ENCODE measurements at regions not wholly inside any gene's neighbourhood (a gene's known extent, or its start where the extent isn't known, plus 50 kb on each side); places are given as distances from the start of the nearest gene placed in this dataset.

GRCh38 chr5:120304663-120305062 is 159.4 kb upstream of the PRR16 start:
- H3K79me2 ChIP-seq (ENCODE audit: control insufficient read depth, insufficient read depth, low read length) = no peaks in the 10 kb centered on the region
- TF ChIP-seq CTCF (conservative IDR thresholded peaks at IDR 0.05 in 1 of 2, IDR thresholded peaks at IDR 0.05 in 1 of 2; ENCODE audit: low read depth in 1 of 2, low read length in 2 of 2) = no peak
- no peak for TF ChIP-seq EZH2 (IDR thresholded peaks at IDR 0.05; ENCODE audit: low read length, missing control alignments)
- peak; percentile 55 to 89 for DNase-seq (ENCODE audit: low read depth in 2 of 2)
- no peaks in the 10 kb centered on the region for H3K36me3 ChIP-seq (ENCODE audit: control insufficient read depth, insufficient read depth, low read length)
- H4K20me1 ChIP-seq (ENCODE audit: control insufficient read depth, extremely low read depth, insufficient read depth, low read length) = no peaks in the 10 kb centered on the region
- no peak overlapping the region for H3K4me3 ChIP-seq (replicated peaks in 1 of 4; ENCODE audit: control extremely low read depth in 1 of 4, insufficient read depth in 1 of 4, low read depth in 3 of 4, low read length in 4 of 4)
- H3K4me1 ChIP-seq (ENCODE audit: control insufficient read depth, extremely low read depth, insufficient read depth, low read length) = peaks cover 4% of the 10 kb centered on the region
- H3K27me3 ChIP-seq (ENCODE audit: control insufficient read depth, insufficient read depth, low read length) = no peaks in the 10 kb centered on the region
- no peak overlapping the region for H3K9ac ChIP-seq (ENCODE audit: insufficient read depth, low read length)
- no peak overlapping the region for H2AFZ ChIP-seq (ENCODE audit: low read length)
- H3K27ac ChIP-seq (ENCODE audit: insufficient read depth, low read length) = no peak overlapping the region
- no peak overlapping the region for H3K4me2 ChIP-seq (ENCODE audit: extremely low read depth, insufficient read depth, low read length)
- H3K9me3 ChIP-seq (ENCODE audit: control insufficient read depth, insufficient read depth, low read depth, low read length) = no peaks in the 10 kb centered on the region

- no peaks in the 10 kb centered on the region for H3K36me3 ChIP-seq (ENCODE audit: control insufficient read depth, insufficient read depth, low read length)
- H3K4me3 ChIP-seq (replicated peaks in 1 of 4; ENCODE audit: control extremely low read depth in 1 of 4, insufficient read depth in 1 of 4, low read depth in 3 of 4, low read length in 4 of 4) = no peak overlapping the region
- no peaks in the 10 kb centered on the region for H3K27me3 ChIP-seq (ENCODE audit: control insufficient read depth, insufficient read depth, low read length)
- H2AFZ ChIP-seq (ENCODE audit: low read length) = peak overlapping the region; percentile 16
- H3K27ac ChIP-seq (ENCODE audit: insufficient read depth, low read length) = no peak overlapping the region
- H3K9me3 ChIP-seq (ENCODE audit: control insufficient read depth, insufficient read depth, low read depth, low read length) = no peaks in the 10 kb centered on the region
- H3K79me2 ChIP-seq (ENCODE audit: control insufficient read depth, insufficient read depth, low read length) = no peaks in the 10 kb centered on the region
- no peak overlapping the region for H3K9ac ChIP-seq (ENCODE audit: insufficient read depth, low read length)
- no peak for DNase-seq (ENCODE audit: low read depth in 2 of 2)
- TF ChIP-seq CTCF (conservative IDR thresholded peaks at IDR 0.05 in 1 of 2, IDR thresholded peaks at IDR 0.05 in 1 of 2; ENCODE audit: low read depth in 1 of 2, low read length in 2 of 2) = no peak
- TF ChIP-seq EZH2 (IDR thresholded peaks at IDR 0.05; ENCODE audit: low read length, missing control alignments) = no peak
- peaks cover 4% of the 10 kb centered on the region for H3K4me1 ChIP-seq (ENCODE audit: control insufficient read depth, extremely low read depth, insufficient read depth, low read length)
- no peaks in the 10 kb centered on the region for H4K20me1 ChIP-seq (ENCODE audit: control insufficient read depth, extremely low read depth, insufficient read depth, low read length)
- no peak overlapping the region for H3K4me2 ChIP-seq (ENCODE audit: extremely low read depth, insufficient read depth, low read length)
Measured at GRCh38 chr5:120306303-120306702, 157.8 kb upstream of the PRR16 start.

- TF ChIP-seq CTCF (conservative IDR thresholded peaks at IDR 0.05 in 1 of 2, IDR thresholded peaks at IDR 0.05 in 1 of 2; ENCODE audit: low read depth in 1 of 2, low read length in 2 of 2) = no peak
- TF ChIP-seq EZH2 (IDR thresholded peaks at IDR 0.05; ENCODE audit: low read length, missing control alignments) = no peak
- H3K9me3 ChIP-seq (ENCODE audit: control insufficient read depth, insufficient read depth, low read depth, low read length) = no peaks in the 10 kb centered on the region
- no peak overlapping the region for H3K9ac ChIP-seq (ENCODE audit: insufficient read depth, low read length)
- no peaks in the 10 kb centered on the region for H4K20me1 ChIP-seq (ENCODE audit: control insufficient read depth, extremely low read depth, insufficient read depth, low read length)
- no peak overlapping the region for H3K27ac ChIP-seq (ENCODE audit: insufficient read depth, low read length)
- no peaks in the 10 kb centered on the region for H3K27me3 ChIP-seq (ENCODE audit: control insufficient read depth, insufficient read depth, low read length)
- H3K36me3 ChIP-seq (ENCODE audit: control insufficient read depth, insufficient read depth, low read length) = no peaks in the 10 kb centered on the region
- H3K4me3 ChIP-seq (replicated peaks in 1 of 4; ENCODE audit: control extremely low read depth in 1 of 4, insufficient read depth in 1 of 4, low read depth in 3 of 4, low read length in 4 of 4) = no peak overlapping the region
- no peak overlapping the region for H3K4me2 ChIP-seq (ENCODE audit: extremely low read depth, insufficient read depth, low read length)
- no peaks in the 10 kb centered on the region for H3K4me1 ChIP-seq (ENCODE audit: control insufficient read depth, extremely low read depth, insufficient read depth, low read length)
- peak; percentile 12 to 44 for DNase-seq (ENCODE audit: low read depth in 2 of 2)
- no peak overlapping the region for H2AFZ ChIP-seq (ENCODE audit: low read length)
- no peaks in the 10 kb centered on the region for H3K79me2 ChIP-seq (ENCODE audit: control insufficient read depth, insufficient read depth, low read length)
Measured at GRCh38 chr5:120314191-120314590, 149.9 kb upstream of the PRR16 start.
